ENCODE measurements at regions not wholly inside any gene's neighbourhood (a gene's known extent, or its start where the extent isn't known, plus 50 kb on each side); places are given as distances from the start of the nearest gene placed in this dataset.
A peak's percentile ranks its signal among the peaks of the same experiment; 100 is the strongest.

- H2AFZ ChIP-seq (ENCODE audit: insufficient read depth, low read depth, low read length, poor library complexity, severe bottlenecking) = peak overlapping the region; percentile 20
- no peak overlapping the region for H3K27ac Mint-ChIP-seq
- peaks cover 8 to 10% (median 9%) of the 10 kb centered on the region in 3 donors for H3K27me3 Mint-ChIP-seq (ENCODE audit: low read depth in 3 of 3)
- H3K36me3 ChIP-seq (replicated peaks in 1 of 2; ENCODE audit: control insufficient read depth in 1 of 2, insufficient read depth in 2 of 2, low read length in 2 of 2) = no peaks in the 10 kb centered on the region
- H3K4me1 Mint-ChIP-seq = peaks cover 40% of the 10 kb centered on the region
- no peaks in the 10 kb centered on the region for H3K79me2 ChIP-seq (ENCODE audit: insufficient read depth, low read length)
- peaks cover 2 to 5% of the 10 kb centered on the region in 2 donors for H3K36me3 Mint-ChIP-seq
- H3K9ac ChIP-seq (ENCODE audit: insufficient read depth, low read length, poor library complexity, severe bottlenecking) = no peak overlapping the region
- 85% methylated on average over 10 of the region's 16 CpGs for WGBS (ENCODE audit: insufficient coverage)
- H3K9me3 Mint-ChIP-seq = peaks cover 13 to 23% (median 18%) of the 10 kb centered on the region in 7 donors
- no peaks in the 10 kb centered on the region for H4K20me1 ChIP-seq (ENCODE audit: insufficient read depth, low read length)
- H3K27me3 ChIP-seq (ENCODE audit: control insufficient read depth in 2 of 2, insufficient read depth in 2 of 2, low read length in 2 of 2) = no peaks in the 10 kb centered on the region
- peaks cover 21 to 30% of the 10 kb centered on the region in 2 donors for H3K4me1 ChIP-seq (ENCODE audit: control insufficient read depth in 1 of 2, insufficient read depth in 2 of 2, low read length in 2 of 2)
- H3K9me3 ChIP-seq (replicated peaks in 1 of 2; ENCODE audit: control insufficient read depth in 1 of 2, insufficient read depth in 1 of 2, low read length in 2 of 2) = peaks cover 17% of the 10 kb centered on the region in 2 donors
- intact Hi-C loops (cut with micrococcal nuclease) = loop anchor here in 1 of 2 donors (5.0 kb wide), 1 partner anchor 79 kb away; no protein-coding TSS in a partner anchor
- H3K27ac ChIP-seq (ENCODE audit: low read depth in 1 of 2, low read length in 2 of 2) = no peak overlapping the region
- no peak overlapping the region for H3K4me2 ChIP-seq (replicated peaks; ENCODE audit: extremely low read depth, low read length, poor library complexity, severe bottlenecking)
- DNase-seq = no peak
- no peak overlapping the region for H3K4me3 Mint-ChIP-seq
- TF ChIP-seq CTCF (IDR thresholded peaks at IDR 0.05) = no peak
- no peak overlapping the region for H3K4me3 ChIP-seq (replicated peaks in 1 of 3; ENCODE audit: low read depth in 2 of 3, low read length in 3 of 3)
Observed at GRCh38 chr6:170008294-170008785, 256.9 kb downstream of the ERMARD start.

- H3K27ac ChIP-seq (ENCODE audit: low read depth in 1 of 2, low read length in 2 of 2) = no peak overlapping the region
- peaks cover 40% of the 10 kb centered on the region for H3K4me1 Mint-ChIP-seq
- no peak for DNase-seq
- H3K9me3 Mint-ChIP-seq = peaks cover 13 to 29% (median 25%) of the 10 kb centered on the region in 7 donors
- peaks cover 8 to 10% (median 9%) of the 10 kb centered on the region in 3 donors for H3K27me3 Mint-ChIP-seq (ENCODE audit: low read depth in 3 of 3)
- intact Hi-C loops (cut with micrococcal nuclease) = loop anchor here in 1 of 2 donors (5.0 kb wide), 1 partner anchor 80 kb away; no protein-coding TSS in a partner anchor
- peaks cover 23 to 24% of the 10 kb centered on the region in 2 donors for H3K9me3 ChIP-seq (replicated peaks in 1 of 2; ENCODE audit: control insufficient read depth in 1 of 2, insufficient read depth in 1 of 2, low read length in 2 of 2)
- no peak overlapping the region for H3K9ac ChIP-seq (ENCODE audit: insufficient read depth, low read length, poor library complexity, severe bottlenecking)
- H3K4me2 ChIP-seq (replicated peaks; ENCODE audit: extremely low read depth, low read length, poor library complexity, severe bottlenecking) = no peak overlapping the region
- no peak overlapping the region for H3K4me3 ChIP-seq (replicated peaks in 1 of 3; ENCODE audit: low read depth in 2 of 3, low read length in 3 of 3)
- 94% methylated on average over 11 of the region's 17 CpGs for WGBS (ENCODE audit: insufficient coverage)
- H3K4me1 ChIP-seq (ENCODE audit: control insufficient read depth in 1 of 2, insufficient read depth in 2 of 2, low read length in 2 of 2) = peaks cover 21 to 30% of the 10 kb centered on the region in 2 donors
- H3K36me3 ChIP-seq (replicated peaks in 1 of 2; ENCODE audit: control insufficient read depth in 1 of 2, insufficient read depth in 2 of 2, low read length in 2 of 2) = no peaks in the 10 kb centered on the region
- peaks cover 2 to 5% of the 10 kb centered on the region in 2 donors for H3K36me3 Mint-ChIP-seq
- H3K27ac Mint-ChIP-seq = no peak overlapping the region
- no peaks in the 10 kb centered on the region for H4K20me1 ChIP-seq (ENCODE audit: insufficient read depth, low read length)
- no peak overlapping the region for H3K4me3 Mint-ChIP-seq
- H2AFZ ChIP-seq (ENCODE audit: insufficient read depth, low read depth, low read length, poor library complexity, severe bottlenecking) = peak overlapping the region; percentile 20
- no peaks in the 10 kb centered on the region for H3K27me3 ChIP-seq (ENCODE audit: control insufficient read depth in 2 of 2, insufficient read depth in 2 of 2, low read length in 2 of 2)
- TF ChIP-seq CTCF (IDR thresholded peaks at IDR 0.05) = no peak
- H3K79me2 ChIP-seq (ENCODE audit: insufficient read depth, low read length) = no peaks in the 10 kb centered on the region
Observed at GRCh38 chr6:170007468-170008293, 256.3 kb downstream of the ERMARD start.

All from CD14-positive monocyte (primary cell).